ENCODE measurements at regions not wholly inside any gene's neighbourhood (a gene's known extent, or its start where the extent isn't known, plus 50 kb on each side); places are given as distances from the start of the nearest gene placed in this dataset.

- WGBS: 89% methylated on average over 6 of the region's 6 CpGs
- H3K4me1 ChIP-seq (ENCODE audit: control insufficient read depth, insufficient read depth, low read depth, low read length): peaks cover 8% of the 10 kb centered on the region
- H3K27me3 ChIP-seq (ENCODE audit: control insufficient read depth in 1 of 2, insufficient read depth in 1 of 2, low read length in 2 of 2): no peaks in the 10 kb centered on the region
- H3K4me2 ChIP-seq (ENCODE audit: low read length, poor library complexity, severe bottlenecking): no peak overlapping the region
- H3K79me1 ChIP-seq (replicated peaks; ENCODE audit: low read length, poor library complexity, severe bottlenecking): no peaks in the 10 kb centered on the region
- no peak overlapping the region for H2BK12ac ChIP-seq (ENCODE audit: low read length in 2 of 2)
- no peaks in the 10 kb centered on the region for H3K36me3 ChIP-seq (ENCODE audit: control insufficient read depth in 1 of 2, insufficient read depth in 2 of 2, low read depth in 1 of 2, low read length in 2 of 2)
- H3K9ac ChIP-seq (ENCODE audit: low read length): no peak overlapping the region
- no peak overlapping the region for H4K91ac ChIP-seq (ENCODE audit: low read length)
- H3K9me3 ChIP-seq (ENCODE audit: control insufficient read depth, low read length): peaks cover 13% of the 10 kb centered on the region
- H2AFZ ChIP-seq (ENCODE audit: low read depth, low read length): no peak overlapping the region
- H3K14ac ChIP-seq (ENCODE audit: low read length in 2 of 2): no peak overlapping the region
- no peak overlapping the region for H2BK5ac ChIP-seq (ENCODE audit: low read depth, low read length, poor library complexity, severe bottlenecking)
- no peak overlapping the region for H3K23ac ChIP-seq (ENCODE audit: low read length in 2 of 2)
- no peak overlapping the region for H2BK15ac ChIP-seq (ENCODE audit: low read depth, poor library complexity, severe bottlenecking)
- no peak overlapping the region for H4K8ac ChIP-seq (ENCODE audit: low read length)
- no peak overlapping the region for H3K4ac ChIP-seq (ENCODE audit: low read depth in 1 of 2, low read length in 2 of 2)
- no peak overlapping the region for H3K4me3 ChIP-seq (ENCODE audit: insufficient read depth in 1 of 2, low read depth in 1 of 2, low read length in 2 of 2)
- no peak overlapping the region for H3K27ac ChIP-seq (ENCODE audit: low read length, poor library complexity, severe bottlenecking)
- peak overlapping the region; percentile 22 for H2AK5ac ChIP-seq (ENCODE audit: low read length, severe bottlenecking)
- no peak for DNase-seq
- no peak overlapping the region for H3K18ac ChIP-seq (ENCODE audit: low read depth in 1 of 2, low read length in 2 of 2)
- no peak overlapping the region for H2BK120ac ChIP-seq (ENCODE audit: low read depth, low read length)
Measured at GRCh38 chr4:188818300-188818699, 679.1 kb downstream of the TRIML1 start.

- Histone ChIP-seq H2AK5ac (ENCODE audit: low read length, severe bottlenecking) (no peak overlapping the region), H2BK120ac (ENCODE audit: low read depth, low read length) (no peak overlapping the region), H2BK15ac (ENCODE audit: low read depth, poor library complexity, severe bottlenecking) (no peak overlapping the region), H3K79me1 (replicated peaks; ENCODE audit: low read length, poor library complexity, severe bottlenecking) (no peaks in the 10 kb centered on the region), H2AFZ (ENCODE audit: low read depth, low read length) (no peak overlapping the region), H3K4me2 (ENCODE audit: low read length, poor library complexity, severe bottlenecking) (no peak overlapping the region), H3K4me1 (ENCODE audit: control insufficient read depth, insufficient read depth, low read depth, low read length) (peaks cover 13% of the 10 kb centered on the region), H4K91ac (ENCODE audit: low read length) (no peak overlapping the region), H3K36me3 (ENCODE audit: control insufficient read depth in 1 of 2, insufficient read depth in 2 of 2, low read depth in 1 of 2, low read length in 2 of 2) (no peaks in the 10 kb centered on the region), H3K9me3 (ENCODE audit: control insufficient read depth, low read length) (peaks cover 5% of the 10 kb centered on the region), H3K27me3 (ENCODE audit: control insufficient read depth in 1 of 2, insufficient read depth in 1 of 2, low read length in 2 of 2) (no peaks in the 10 kb centered on the region), H3K18ac (ENCODE audit: low read depth in 1 of 2, low read length in 2 of 2) (no peak overlapping the region), H2BK5ac (ENCODE audit: low read depth, low read length, poor library complexity, severe bottlenecking) (no peak overlapping the region), H2BK12ac (ENCODE audit: low read length in 2 of 2) (no peak overlapping the region), H3K23ac (ENCODE audit: low read length in 2 of 2) (no peak overlapping the region), H3K9ac (ENCODE audit: low read length) (no peak overlapping the region), H3K14ac (ENCODE audit: low read length in 2 of 2) (no peak overlapping the region), H4K8ac (ENCODE audit: low read length) (no peak overlapping the region), H3K4ac (ENCODE audit: low read depth in 1 of 2, low read length in 2 of 2) (no peak overlapping the region), H3K4me3 (ENCODE audit: insufficient read depth in 1 of 2, low read depth in 1 of 2, low read length in 2 of 2) (no peak overlapping the region), H3K27ac (ENCODE audit: low read length, poor library complexity, severe bottlenecking) (no peak overlapping the region)
- no peak for DNase-seq
- WGBS: 92% methylated on average over 1 of the region's 2 CpGs
Measured at GRCh38 chr4:188819233-188819632, 680.0 kb downstream of the TRIML1 start.

- H3K9me3 ChIP-seq (ENCODE audit: control insufficient read depth, low read length): peaks cover 3% of the 10 kb centered on the region
- no peak overlapping the region for H4K8ac ChIP-seq (ENCODE audit: low read length)
- peaks cover 13% of the 10 kb centered on the region for H3K4me1 ChIP-seq (ENCODE audit: control insufficient read depth, insufficient read depth, low read depth, low read length)
- no peak overlapping the region for H3K9ac ChIP-seq (ENCODE audit: low read length)
- 93% methylated on average over 8 of the region's 8 CpGs for WGBS
- H3K23ac ChIP-seq (ENCODE audit: low read length in 2 of 2): peak overlapping the region in 1 of 2 experiments; percentile 1
- H3K14ac ChIP-seq (ENCODE audit: low read length in 2 of 2): no peak overlapping the region
- no peak overlapping the region for H3K4ac ChIP-seq (ENCODE audit: low read depth in 1 of 2, low read length in 2 of 2)
- no peak overlapping the region for H2AK5ac ChIP-seq (ENCODE audit: low read length, severe bottlenecking)
- H2BK15ac ChIP-seq (ENCODE audit: low read depth, poor library complexity, severe bottlenecking): no peak overlapping the region
- H2AFZ ChIP-seq (ENCODE audit: low read depth, low read length): no peak overlapping the region
- no peak for DNase-seq
- no peak overlapping the region for H3K4me2 ChIP-seq (ENCODE audit: low read length, poor library complexity, severe bottlenecking)
- H4K91ac ChIP-seq (ENCODE audit: low read length): no peak overlapping the region
- no peaks in the 10 kb centered on the region for H3K36me3 ChIP-seq (ENCODE audit: control insufficient read depth in 1 of 2, insufficient read depth in 2 of 2, low read depth in 1 of 2, low read length in 2 of 2)
- H3K4me3 ChIP-seq (ENCODE audit: insufficient read depth in 1 of 2, low read depth in 1 of 2, low read length in 2 of 2): no peak overlapping the region
- no peak overlapping the region for H2BK120ac ChIP-seq (ENCODE audit: low read depth, low read length)
- no peak overlapping the region for H3K27ac ChIP-seq (ENCODE audit: low read length, poor library complexity, severe bottlenecking)
- H3K79me1 ChIP-seq (replicated peaks; ENCODE audit: low read length, poor library complexity, severe bottlenecking): no peaks in the 10 kb centered on the region
- no peak overlapping the region for H2BK5ac ChIP-seq (ENCODE audit: low read depth, low read length, poor library complexity, severe bottlenecking)
- H2BK12ac ChIP-seq (ENCODE audit: low read length in 2 of 2): no peak overlapping the region
- H3K18ac ChIP-seq (ENCODE audit: low read depth in 1 of 2, low read length in 2 of 2): no peak overlapping the region
- H3K27me3 ChIP-seq (ENCODE audit: control insufficient read depth in 1 of 2, insufficient read depth in 1 of 2, low read length in 2 of 2): no peaks in the 10 kb centered on the region
Measured at GRCh38 chr4:188821500-188821899, 682.3 kb downstream of the TRIML1 start.

- Histone ChIP-seq H3K4me1 (ENCODE audit: control insufficient read depth, insufficient read depth, low read depth, low read length) (peaks cover 13% of the 10 kb centered on the region), H2AK5ac (ENCODE audit: low read length, severe bottlenecking) (no peak overlapping the region), H4K91ac (ENCODE audit: low read length) (no peak overlapping the region), H3K27me3 (ENCODE audit: control insufficient read depth in 1 of 2, insufficient read depth in 1 of 2, low read length in 2 of 2) (no peaks in the 10 kb centered on the region), H2BK120ac (ENCODE audit: low read depth, low read length) (no peak overlapping the region), H3K4ac (ENCODE audit: low read depth in 1 of 2, low read length in 2 of 2) (no peak overlapping the region), H3K9ac (ENCODE audit: low read length) (no peak overlapping the region), H3K4me3 (ENCODE audit: insufficient read depth in 1 of 2, low read depth in 1 of 2, low read length in 2 of 2) (no peak overlapping the region), H3K27ac (ENCODE audit: low read length, poor library complexity, severe bottlenecking) (no peak overlapping the region), H2BK12ac (ENCODE audit: low read length in 2 of 2) (no peak overlapping the region), H3K79me1 (replicated peaks; ENCODE audit: low read length, poor library complexity, severe bottlenecking) (no peaks in the 10 kb centered on the region), H3K14ac (ENCODE audit: low read length in 2 of 2) (no peak overlapping the region), H3K18ac (ENCODE audit: low read depth in 1 of 2, low read length in 2 of 2) (no peak overlapping the region), H3K36me3 (ENCODE audit: control insufficient read depth in 1 of 2, insufficient read depth in 2 of 2, low read depth in 1 of 2, low read length in 2 of 2) (no peaks in the 10 kb centered on the region), H3K4me2 (ENCODE audit: low read length, poor library complexity, severe bottlenecking) (no peak overlapping the region), H2AFZ (ENCODE audit: low read depth, low read length) (no peak overlapping the region), H3K9me3 (ENCODE audit: control insufficient read depth, low read length) (peaks cover 3% of the 10 kb centered on the region), H4K8ac (ENCODE audit: low read length) (no peak overlapping the region), H3K23ac (ENCODE audit: low read length in 2 of 2) (no peak overlapping the region), H2BK5ac (ENCODE audit: low read depth, low read length, poor library complexity, severe bottlenecking) (no peak overlapping the region), H2BK15ac (ENCODE audit: low read depth, poor library complexity, severe bottlenecking) (no peak overlapping the region)
- WGBS: 49% methylated on average over 2 of the region's 2 CpGs
- DNase-seq: no peak
Measured at GRCh38 chr4:188822698-188823097, 683.5 kb downstream of the TRIML1 start.
